NB4 (cell line): ENCODE measurements at regions not wholly inside any gene's neighbourhood (a gene's known extent, or its start where the extent isn't known, plus 50 kb on each side); places are given as distances from the start of the nearest gene placed in this dataset.

Source experiments
- DNase-seq: peaks from one replicate; pipeline ENCODE4 v3.0.0; 2010; ENCODE audit warnings: low read depth
- H3K4me3 ChIP-seq: one replicate; pipeline ENCODE4 v1.5.1; 2011; ENCODE audit warnings: mild to moderate bottlenecking, low read depth, low read length, moderate library complexity
- MAX ChIP-seq: IDR thresholded peaks from 2 replicates; pipeline ENCODE4 v1.6.1; 2011; ENCODE audit warnings: low read depth, low read length
- MYC ChIP-seq: IDR thresholded peaks from 2 replicates; pipeline ENCODE4 v1.6.1; 2011; ENCODE audit warnings: low read depth, low read length
- POLR2A ChIP-seq: IDR thresholded peaks from 2 replicates; pipeline ENCODE4 v1.6.1; 2011; ENCODE audit warnings: mild to moderate bottlenecking; ENCODE audit not compliant: insufficient read length; ENCODE audit errors: extremely low read depth
- TF ChIP-seq, protein P1 (sequence below): IDR thresholded peaks from one replicate; pipeline ENCODE4 v1.5.1; 2012; ENCODE audit warnings: low read depth, low read length

DNA sequence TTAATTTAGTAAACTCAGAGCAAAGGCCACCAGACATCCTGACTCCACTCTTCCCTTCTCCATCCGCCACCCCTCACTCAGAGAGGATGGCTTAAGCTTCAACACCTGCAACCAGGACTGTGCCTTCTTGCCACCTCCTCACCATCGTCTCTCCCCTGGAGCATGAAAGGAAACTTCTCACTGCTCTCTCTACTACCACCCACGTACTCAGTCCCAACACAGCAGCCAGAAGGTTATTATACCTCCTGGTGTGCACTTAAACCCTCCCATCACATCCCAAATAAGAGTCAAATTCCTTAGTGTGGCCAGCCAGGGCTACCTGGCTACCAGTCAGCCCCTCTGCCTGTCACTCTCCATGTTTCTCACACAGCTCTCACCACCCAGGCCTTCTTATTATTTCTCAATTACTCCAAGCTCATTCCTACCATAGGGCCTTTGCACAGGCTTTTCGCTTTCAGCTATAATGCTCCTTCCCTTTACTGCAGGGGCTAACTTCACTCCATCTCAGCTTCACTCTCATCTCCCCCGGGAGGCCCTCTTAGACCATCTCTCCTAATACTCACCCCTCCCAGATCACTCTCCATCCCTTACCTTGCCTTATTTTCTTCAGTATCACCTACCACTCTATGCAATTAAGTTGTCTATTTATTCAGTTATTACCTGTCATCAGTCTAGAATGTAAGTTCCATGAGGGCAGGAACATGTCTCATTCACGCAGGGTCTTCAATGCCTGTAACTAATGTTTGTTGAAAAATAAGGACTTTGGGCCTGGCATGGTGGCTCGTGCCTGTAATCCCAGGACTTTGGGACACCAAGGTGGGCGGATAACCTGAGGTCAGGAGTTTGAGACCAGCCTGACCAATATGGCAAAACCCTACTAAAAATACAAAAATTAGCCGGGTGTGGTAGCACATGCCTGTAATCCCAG lies 137.5 kb downstream of the TOMM20 start:
- TF ChIP-seq MAX (no peak), MYC (no peak)

DNA sequence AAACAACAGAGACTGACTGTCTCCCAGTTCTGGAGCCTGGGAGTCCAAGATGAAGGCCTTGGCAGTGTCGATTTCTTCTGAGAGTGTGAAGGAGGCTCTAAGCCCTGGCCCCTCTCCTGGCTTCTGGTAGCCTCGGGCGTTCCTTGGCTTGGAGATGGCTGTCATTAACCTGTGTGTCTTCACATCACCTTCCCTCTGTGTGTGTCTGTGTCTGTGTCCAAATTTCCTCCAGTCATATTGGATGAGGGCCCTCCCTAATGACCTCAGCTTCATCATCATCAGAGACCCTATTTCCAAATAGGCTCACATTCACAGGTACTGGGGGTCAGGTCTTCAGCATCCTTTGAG lies 138.3 kb downstream of the TOMM20 start:
- TF ChIP-seq, protein P1, sequence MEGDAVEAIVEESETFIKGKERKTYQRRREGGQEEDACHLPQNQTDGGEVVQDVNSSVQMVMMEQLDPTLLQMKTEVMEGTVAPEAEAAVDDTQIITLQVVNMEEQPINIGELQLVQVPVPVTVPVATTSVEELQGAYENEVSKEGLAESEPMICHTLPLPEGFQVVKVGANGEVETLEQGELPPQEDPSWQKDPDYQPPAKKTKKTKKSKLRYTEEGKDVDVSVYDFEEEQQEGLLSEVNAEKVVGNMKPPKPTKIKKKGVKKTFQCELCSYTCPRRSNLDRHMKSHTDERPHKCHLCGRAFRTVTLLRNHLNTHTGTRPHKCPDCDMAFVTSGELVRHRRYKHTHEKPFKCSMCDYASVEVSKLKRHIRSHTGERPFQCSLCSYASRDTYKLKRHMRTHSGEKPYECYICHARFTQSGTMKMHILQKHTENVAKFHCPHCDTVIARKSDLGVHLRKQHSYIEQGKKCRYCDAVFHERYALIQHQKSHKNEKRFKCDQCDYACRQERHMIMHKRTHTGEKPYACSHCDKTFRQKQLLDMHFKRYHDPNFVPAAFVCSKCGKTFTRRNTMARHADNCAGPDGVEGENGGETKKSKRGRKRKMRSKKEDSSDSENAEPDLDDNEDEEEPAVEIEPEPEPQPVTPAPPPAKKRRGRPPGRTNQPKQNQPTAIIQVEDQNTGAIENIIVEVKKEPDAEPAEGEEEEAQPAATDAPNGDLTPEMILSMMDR, result no peak
- TF ChIP-seq POLR2A (no peak), MYC (no peak), MAX (no peak)
- H3K4me3 ChIP-seq, result no peak overlapping the region
- DNase-seq, result no peak

More for the DNA sequence above, 137.5 kb downstream of the TOMM20 start:
- no peak for DNase-seq
- H3K4me3 ChIP-seq, result no peak overlapping the region

DNA sequence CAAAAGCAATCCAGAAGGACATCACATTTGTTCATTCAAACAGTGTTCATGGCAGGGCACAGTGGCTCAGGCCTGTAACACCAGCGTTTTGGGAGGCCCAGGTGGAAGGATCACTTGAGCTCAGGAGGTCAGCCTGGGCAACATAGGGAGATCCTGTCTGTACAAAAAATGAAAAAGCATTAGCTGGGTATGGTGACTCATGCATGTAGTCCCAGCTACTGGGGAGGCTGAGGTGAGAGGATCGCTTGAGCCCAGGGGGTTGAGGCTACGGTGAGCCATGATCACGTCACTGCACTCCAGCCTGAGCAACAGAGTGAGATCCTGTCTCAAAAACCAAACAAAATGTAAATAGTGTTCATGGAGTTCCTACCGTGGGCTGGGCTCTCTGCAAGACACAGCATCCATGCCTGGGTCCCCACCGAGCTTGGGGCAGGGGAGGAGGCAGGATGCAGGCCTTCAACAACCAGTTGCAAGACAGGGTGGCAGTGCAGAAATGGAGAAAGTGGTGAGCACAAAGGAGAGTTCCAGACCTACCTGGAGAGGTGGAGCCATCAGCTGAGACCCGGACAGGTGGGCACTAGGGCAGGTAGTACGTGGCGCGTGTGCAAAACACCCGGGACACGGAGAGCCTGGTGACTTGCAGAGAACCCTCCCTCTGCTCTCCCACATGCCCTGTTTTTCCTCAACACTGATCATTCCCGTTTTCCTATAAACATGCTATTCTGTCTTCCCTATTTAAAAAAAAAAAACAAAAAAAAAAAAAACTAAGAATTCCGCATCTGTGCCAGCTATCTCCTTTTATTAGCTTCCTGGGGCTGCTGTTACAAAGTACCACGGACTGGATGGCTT lies 138.9 kb downstream of the TOMM20 start:
- H3K4me3 ChIP-seq, result no peak overlapping the region
- no peak for DNase-seq
- TF ChIP-seq MAX (no peak), MYC (no peak), POLR2A (no peak)
- TF ChIP-seq, protein P1, result no peak

- H3K4me3 ChIP-seq, result no peak overlapping the region
- no peak for DNase-seq
- TF ChIP-seq MYC (no peak), POLR2A (no peak), MAX (no peak)
- TF ChIP-seq, protein P1, result no peak
These were observed 139.6 kb downstream of the TOMM20 start for GRCh38 chr1:234989019-234989418.

- DNase-seq, result no peak
- TF ChIP-seq POLR2A (no peak), MAX (no peak), MYC (no peak)
- TF ChIP-seq, protein P1, result no peak
- H3K4me3 ChIP-seq, result no peak overlapping the region
These were observed 140.1 kb downstream of the TOMM20 start for GRCh38 chr1:234988536-234988935.

- TF ChIP-seq, protein P1, result no peak
- no peak for TF ChIP-seq MYC
- TF ChIP-seq MAX, result no peak
- no peak for TF ChIP-seq POLR2A
- DNase-seq, result no peak
- H3K4me3 ChIP-seq, result no peak overlapping the region
These were observed 140.5 kb downstream of the TOMM20 start for GRCh38 chr1:234988155-234988517.
